Smooth muscle cell (in vitro differentiated cells): ENCODE measurements at regions not wholly inside any gene's neighbourhood (a gene's known extent, or its start where the extent isn't known, plus 50 kb on each side); places are given as distances from the start of the nearest gene placed in this dataset.
A peak's percentile ranks its signal among the peaks of the same experiment; 100 is the strongest.

Experiments
- DNase-seq: peaks from one replicate; lab custom pipeline; 2025; ENCODE audit not compliant: unreplicated experiment; lab: John Stamatoyannopoulos, UW
- H2AFZ ChIP-seq: fragments of 200-600 bp; sonication (generic); 2 replicates; pipeline ENCODE4 v1.6.0; 2016; ENCODE audit warnings: antibody characterized with exemption, low read depth, mild to moderate bottlenecking
- H3F3A ChIP-seq: fragments of 200-600 bp; sonication (generic); 2 replicates; pipeline ENCODE4 v1.6.0; 2017; ENCODE audit warnings: antibody characterized with exemption, low read depth
- H3K27ac ChIP-seq: fragments of 200-600 bp; sonication (generic); 2 replicates; pipeline ENCODE4 v1.5.1; 2016; ENCODE audit warnings: low read depth, mild to moderate bottlenecking
- H3K27me3 ChIP-seq: fragments of 200-600 bp; sonication (generic); 2 replicates; pipeline ENCODE4 v1.6.1; 2016; ENCODE audit warnings: low read depth, mild to moderate bottlenecking
- H3K36me3 ChIP-seq: fragments of 200-600 bp; sonication (generic); 2 replicates; pipeline ENCODE4 v1.5.1; 2016; ENCODE audit warnings: low read depth
- H3K4me1 ChIP-seq: fragments of 200-600 bp; sonication (generic); 2 replicates; pipeline ENCODE4 v1.5.1; 2016; ENCODE audit warnings: low read depth
- H3K4me2 ChIP-seq: fragments of 200-600 bp; sonication (generic); 2 replicates; pipeline ENCODE4 v1.6.0; 2016; ENCODE audit warnings: mild to moderate bottlenecking
- H3K4me3 ChIP-seq: fragments of 200-600 bp; sonication (generic); 2 replicates; pipeline ENCODE4 v1.5.1; 2016; ENCODE audit warnings: mild to moderate bottlenecking
- H3K79me2 ChIP-seq: fragments of 200-600 bp; sonication (generic); 2 replicates; pipeline ENCODE4 v1.6.0; 2016; ENCODE audit warnings: low read depth, mild to moderate bottlenecking
- H3K9ac ChIP-seq: fragments of 200-600 bp; sonication (generic); 2 replicates; pipeline ENCODE4 v1.6.0; 2016; ENCODE audit warnings: low read depth
- H3K9me3 ChIP-seq: fragments of 200-600 bp; sonication (generic); replicated peaks from 2 replicates; pipeline ENCODE4 v1.5.1; 2016; ENCODE audit warnings: low read depth
- H4K20me1 ChIP-seq: fragments of 200-600 bp; sonication (generic); 2 replicates; pipeline ENCODE4 v1.6.0; 2016; ENCODE audit warnings: low read depth
- WGBS: methylation state at CpG from one replicate; pipeline ENCODE4 v1.1.7; 2016; ENCODE audit warnings: low lambda C conversion rate; 5-methylcytosine and 5-hydroxymethylcytosine counted together
- TF ChIP-seq, protein P1 (sequence below): fragments of 200-600 bp; sonication (generic); IDR thresholded peaks from 2 replicates; pipeline ENCODE4 v1.5.1; 2017; ENCODE audit warnings: borderline replicate concordance, mild to moderate bottlenecking, antibody characterized with exemption; ENCODE audit not compliant: insufficient read depth, poor library complexity, severe bottlenecking

DNA sequence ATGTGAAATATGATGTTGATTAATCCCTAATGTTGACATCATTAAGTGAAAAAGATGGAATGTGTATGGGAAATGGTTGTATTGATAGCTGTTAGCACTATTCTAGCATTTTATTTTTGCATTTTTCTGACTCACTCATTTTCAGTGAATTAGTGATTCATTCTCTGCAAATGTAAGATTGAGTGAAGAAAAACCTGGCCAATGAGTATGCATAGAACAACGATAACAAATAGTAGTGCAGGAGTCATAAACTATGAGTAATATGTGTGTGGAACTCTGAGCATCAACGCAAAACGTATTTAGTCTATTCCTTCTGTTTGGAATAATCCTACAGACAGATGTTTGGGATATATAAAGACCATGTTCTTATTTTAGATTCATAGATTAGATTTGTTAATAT, 76.3 kb upstream of the RTL1 start:
- Histone ChIP-seq H3K4me2 (peak overlapping the region; percentile 67), H2AFZ (no peak overlapping the region), H3K9ac (no peak overlapping the region), H3K4me1 (peaks cover 13% of the 10 kb centered on the region), H3K36me3 (no peaks in the 10 kb centered on the region), H3K79me2 (no peaks in the 10 kb centered on the region), H4K20me1 (no peaks in the 10 kb centered on the region), H3K9me3 (no peaks in the 10 kb centered on the region), H3K27me3 (no peaks in the 10 kb centered on the region), H3F3A (no peaks in the 10 kb centered on the region), H3K4me3 (no peak overlapping the region), H3K27ac (peak overlapping the region; percentile 98)
- WGBS: 20% methylated on average over 3 of the region's 3 CpGs
- TF ChIP-seq, protein P1, sequence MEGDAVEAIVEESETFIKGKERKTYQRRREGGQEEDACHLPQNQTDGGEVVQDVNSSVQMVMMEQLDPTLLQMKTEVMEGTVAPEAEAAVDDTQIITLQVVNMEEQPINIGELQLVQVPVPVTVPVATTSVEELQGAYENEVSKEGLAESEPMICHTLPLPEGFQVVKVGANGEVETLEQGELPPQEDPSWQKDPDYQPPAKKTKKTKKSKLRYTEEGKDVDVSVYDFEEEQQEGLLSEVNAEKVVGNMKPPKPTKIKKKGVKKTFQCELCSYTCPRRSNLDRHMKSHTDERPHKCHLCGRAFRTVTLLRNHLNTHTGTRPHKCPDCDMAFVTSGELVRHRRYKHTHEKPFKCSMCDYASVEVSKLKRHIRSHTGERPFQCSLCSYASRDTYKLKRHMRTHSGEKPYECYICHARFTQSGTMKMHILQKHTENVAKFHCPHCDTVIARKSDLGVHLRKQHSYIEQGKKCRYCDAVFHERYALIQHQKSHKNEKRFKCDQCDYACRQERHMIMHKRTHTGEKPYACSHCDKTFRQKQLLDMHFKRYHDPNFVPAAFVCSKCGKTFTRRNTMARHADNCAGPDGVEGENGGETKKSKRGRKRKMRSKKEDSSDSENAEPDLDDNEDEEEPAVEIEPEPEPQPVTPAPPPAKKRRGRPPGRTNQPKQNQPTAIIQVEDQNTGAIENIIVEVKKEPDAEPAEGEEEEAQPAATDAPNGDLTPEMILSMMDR: no peak
- DNase-seq: no peak

DNA sequence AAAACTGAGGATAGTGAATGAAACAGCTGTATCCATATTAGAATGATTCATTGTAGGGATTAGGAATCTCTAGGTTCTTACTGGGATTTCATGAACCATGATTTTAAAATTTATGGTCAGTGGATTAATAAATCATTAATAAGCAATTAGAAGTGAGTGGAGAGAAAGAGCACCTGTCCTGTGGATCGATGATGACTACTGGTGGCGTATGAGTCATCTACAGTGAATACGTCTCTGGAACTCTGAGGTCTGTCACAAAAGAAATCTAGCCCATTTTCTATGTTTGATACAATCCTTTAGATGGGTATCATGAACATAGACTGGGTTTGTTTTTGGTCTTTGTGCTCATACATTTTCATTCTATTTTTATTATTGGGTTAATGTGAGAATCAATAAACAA, 77.3 kb upstream of the RTL1 start:
- Histone ChIP-seq H3K27me3 (no peaks in the 10 kb centered on the region), H3K27ac (peak overlapping the region; percentile 98), H3K36me3 (no peaks in the 10 kb centered on the region), H3K9me3 (no peaks in the 10 kb centered on the region), H3K79me2 (no peaks in the 10 kb centered on the region), H3K9ac (peak overlapping the region; percentile 12), H3F3A (no peaks in the 10 kb centered on the region), H3K4me1 (peaks cover 13% of the 10 kb centered on the region), H3K4me3 (no peak overlapping the region), H4K20me1 (no peaks in the 10 kb centered on the region), H2AFZ (no peak overlapping the region), H3K4me2 (no peak overlapping the region)
- 93% methylated on average over 3 of the region's 3 CpGs for WGBS
- no peak for DNase-seq
- TF ChIP-seq, protein P1: no peak

DNA sequence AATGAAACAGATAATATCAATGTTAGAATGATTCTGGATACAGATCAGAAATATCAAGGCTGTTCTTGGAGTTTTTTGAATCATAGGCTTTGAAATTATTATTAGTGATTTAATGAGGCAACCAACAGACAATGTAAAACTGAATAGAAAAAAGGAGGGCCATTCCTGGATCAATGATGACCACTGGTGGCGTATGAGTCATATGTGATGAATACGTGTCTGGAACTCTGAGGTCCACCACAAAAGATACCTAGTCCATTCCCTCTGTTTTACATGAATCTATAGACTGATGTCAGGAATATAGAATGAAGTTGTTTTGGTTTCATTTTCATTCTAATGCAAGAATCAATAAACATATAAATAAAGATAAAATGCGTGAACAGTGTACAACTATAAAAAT, 78.3 kb upstream of the RTL1 start:
- Histone ChIP-seq H3F3A (no peaks in the 10 kb centered on the region), H3K9ac (peak overlapping the region; percentile 93), H3K9me3 (no peaks in the 10 kb centered on the region), H3K27me3 (no peaks in the 10 kb centered on the region), H3K36me3 (no peaks in the 10 kb centered on the region), H2AFZ (no peak overlapping the region), H3K4me2 (peak overlapping the region; percentile 81), H3K4me1 (peaks cover 13% of the 10 kb centered on the region), H3K4me3 (peak overlapping the region; percentile 7), H3K79me2 (no peaks in the 10 kb centered on the region), H3K27ac (peak overlapping the region; percentile 98), H4K20me1 (no peaks in the 10 kb centered on the region)
- no peak for DNase-seq
- 63% methylated on average over 3 of the region's 3 CpGs for WGBS
- TF ChIP-seq, protein P1: no peak

DNA sequence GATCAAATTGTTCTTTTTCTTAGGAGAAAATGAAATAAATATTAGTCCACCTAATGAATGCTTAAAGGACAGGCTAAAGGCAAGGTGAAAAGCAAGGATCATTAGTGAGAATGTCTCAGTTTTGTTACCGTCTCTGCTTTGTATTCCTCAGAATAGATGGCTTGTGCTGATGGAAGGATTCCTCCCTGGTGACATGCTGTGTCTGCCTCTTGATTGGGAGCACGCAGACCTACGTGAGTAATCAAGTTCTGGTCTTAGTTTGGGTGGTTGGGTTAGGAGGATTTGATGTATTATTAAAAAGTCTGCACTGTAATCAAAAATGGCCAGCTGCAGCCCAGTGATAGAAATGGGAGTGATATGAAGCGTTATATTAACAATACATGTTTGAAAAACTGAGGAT, 78.8 kb upstream of the RTL1 start:
- DNase-seq: no peak
- Histone ChIP-seq H3K27ac (peak overlapping the region; percentile 98), H3K4me3 (peak overlapping the region; percentile 7), H3F3A (no peaks in the 10 kb centered on the region), H3K36me3 (no peaks in the 10 kb centered on the region), H3K4me1 (peaks cover 13% of the 10 kb centered on the region), H3K27me3 (no peaks in the 10 kb centered on the region), H3K9ac (peak overlapping the region; percentile 93), H3K79me2 (no peaks in the 10 kb centered on the region), H3K9me3 (no peaks in the 10 kb centered on the region), H4K20me1 (no peaks in the 10 kb centered on the region), H2AFZ (no peak overlapping the region), H3K4me2 (peak overlapping the region; percentile 81)
- 52% methylated on average over 4 of the region's 4 CpGs for WGBS
- TF ChIP-seq, protein P1: no peak
